GM12875 (cell line): ENCODE measurements at regions not wholly inside any gene's neighbourhood (a gene's known extent, or its start where the extent isn't known, plus 50 kb on each side); places are given as distances from the start of the nearest gene placed in this dataset.

Experiments
- H3K4me3 ChIP-seq: one replicate; pipeline ENCODE4 v1.5.1; 2011; ENCODE audit warnings: low read depth, low read length, control low read depth
- CTCF ChIP-seq: IDR thresholded peaks from 2 replicates; pipeline ENCODE4 v1.5.1; 2011; ENCODE audit warnings: low read depth, mild to moderate bottlenecking, control low read depth, inconsistent platforms, low read length, moderate library complexity, borderline replicate concordance; ENCODE audit not compliant: insufficient read depth

DNA sequence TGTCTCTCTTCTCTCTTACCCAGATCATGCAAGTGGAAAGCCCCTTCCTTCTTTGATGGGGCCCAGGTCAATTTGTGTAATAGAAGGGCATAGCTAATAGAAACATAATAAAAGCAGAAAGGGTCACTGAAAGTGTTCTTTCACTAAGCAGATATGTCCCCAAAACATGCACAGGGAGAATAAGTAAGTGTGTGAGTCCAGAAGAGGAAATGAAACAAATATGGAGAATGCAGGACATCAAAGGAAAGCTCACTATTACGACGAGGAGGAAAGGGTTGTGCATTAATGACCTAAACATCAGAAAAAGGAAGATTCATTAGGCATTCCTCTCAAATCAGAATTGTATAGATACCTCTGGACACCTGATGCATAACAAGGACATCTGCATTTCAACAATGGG, 81.4 kb upstream of the SMYD2 start:
- TF ChIP-seq CTCF = no peak
- no peak overlapping the region for H3K4me3 ChIP-seq

- no peak for TF ChIP-seq CTCF
- H3K4me3 ChIP-seq = no peak overlapping the region
Observed at GRCh38 chr1:214202992-214203391, 78.0 kb upstream of the SMYD2 start.

GRCh38 chr1:214205053-214205452, 75.9 kb upstream of the SMYD2 start:
- no peak overlapping the region for H3K4me3 ChIP-seq
- no peak for TF ChIP-seq CTCF

DNA sequence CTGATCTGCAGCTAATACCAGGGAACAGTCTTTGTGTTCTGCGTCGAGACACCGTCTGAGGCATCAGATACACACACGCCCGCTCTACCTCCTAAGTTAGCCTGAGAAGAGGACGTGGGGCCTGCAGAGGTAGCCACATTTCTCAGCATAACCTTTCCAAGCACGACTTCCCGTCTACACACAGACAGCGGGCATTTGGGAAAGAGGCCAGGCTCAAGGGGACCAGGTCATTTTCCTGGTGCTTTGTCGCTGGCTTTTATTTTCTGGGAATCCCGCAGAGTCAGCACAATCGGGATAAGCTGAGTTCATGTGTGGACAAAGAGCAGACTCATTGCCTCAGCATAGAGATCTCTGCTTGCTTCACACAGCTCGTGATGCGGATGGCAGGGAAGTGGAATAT, 72.5 kb upstream of the SMYD2 start:
- TF ChIP-seq CTCF = no peak
- no peak overlapping the region for H3K4me3 ChIP-seq

- H3K4me3 ChIP-seq = no peak overlapping the region
- no peak for TF ChIP-seq CTCF
Observed at GRCh38 chr1:214209260-214209808, 71.6 kb upstream of the SMYD2 start.

- TF ChIP-seq CTCF = no peak
- H3K4me3 ChIP-seq = no peak overlapping the region
Observed at GRCh38 chr1:214213136-214213535, 67.8 kb upstream of the SMYD2 start.

DNA sequence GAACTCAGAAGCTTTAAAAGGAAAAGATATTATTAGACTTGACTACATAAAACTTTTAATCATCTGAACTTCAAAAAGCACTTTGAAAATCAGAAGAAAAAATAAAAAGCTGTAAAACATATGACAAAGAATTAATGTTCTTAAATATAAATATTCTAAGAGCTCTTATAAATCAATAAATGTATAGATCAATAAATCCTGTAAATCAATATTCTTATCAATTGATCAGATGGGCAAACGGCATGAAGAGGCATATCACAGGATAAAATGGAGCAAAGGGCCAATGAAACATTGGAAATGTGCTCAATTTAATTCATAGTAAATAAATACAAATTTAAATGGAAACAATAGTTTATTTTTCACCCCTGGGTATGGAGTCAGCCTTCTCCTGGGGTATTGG, 66.1 kb upstream of the SMYD2 start:
- TF ChIP-seq CTCF = no peak

More for the DNA sequence above, 66.1 kb upstream of the SMYD2 start:
- H3K4me3 ChIP-seq = no peak overlapping the region
